ENCODE measurements at regions not wholly inside any gene's neighbourhood (a gene's known extent, or its start where the extent isn't known, plus 50 kb on each side); places are given as distances from the start of the nearest gene placed in this dataset.
"Not testable (repeated sequence)": the region's sequence is repeated elsewhere in the genome, so short reads cannot be mapped to it uniquely, and the experiment has no call there.

- peak; percentile 81 for DNase-seq
Observed at GRCh38 chr4:131426023-131426758, 1722.9 kb upstream of the PCDH10 start.

DNA sequence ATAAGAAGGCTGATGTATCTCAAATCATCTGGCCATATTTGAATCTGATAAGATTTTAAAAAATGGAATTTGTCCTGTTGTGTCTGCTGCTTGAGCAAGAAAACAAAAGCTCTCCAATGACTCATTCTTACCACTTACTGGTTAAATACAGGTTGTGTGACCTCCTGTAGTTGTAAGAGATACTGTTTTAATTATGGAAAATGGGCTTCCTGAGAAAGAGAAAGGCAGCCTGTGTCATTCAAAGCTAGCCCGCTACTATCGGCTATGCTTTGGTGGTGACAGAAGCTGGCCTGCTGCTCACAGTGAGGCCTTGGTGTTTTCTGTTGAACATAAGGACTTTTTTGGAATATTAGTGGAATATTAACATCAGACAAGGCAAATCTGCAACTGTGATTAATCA lies 1722.1 kb upstream of the PCDH10 start:
- peak; percentile 32 for DNase-seq

DNA sequence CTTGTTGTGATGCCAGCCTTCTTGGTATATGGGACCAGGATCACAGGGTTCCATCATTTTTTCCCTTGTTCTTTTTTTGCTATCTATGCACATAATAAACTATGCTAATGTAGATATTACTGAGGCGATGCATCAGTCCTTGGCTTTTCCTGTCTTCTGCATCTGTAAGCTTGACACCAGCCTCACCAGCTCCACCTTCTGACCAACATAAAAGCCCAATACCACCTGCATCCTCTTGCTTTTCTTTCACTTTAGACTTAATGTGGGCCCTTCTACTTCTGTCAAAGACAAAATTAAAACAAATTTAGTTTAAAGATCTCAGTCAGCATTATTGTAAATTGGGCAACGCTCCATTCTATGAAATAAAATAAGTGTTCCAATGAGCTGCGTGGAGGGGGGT lies 1718.8 kb upstream of the PCDH10 start:
- DNase-seq, result peak; percentile 61

DNA sequence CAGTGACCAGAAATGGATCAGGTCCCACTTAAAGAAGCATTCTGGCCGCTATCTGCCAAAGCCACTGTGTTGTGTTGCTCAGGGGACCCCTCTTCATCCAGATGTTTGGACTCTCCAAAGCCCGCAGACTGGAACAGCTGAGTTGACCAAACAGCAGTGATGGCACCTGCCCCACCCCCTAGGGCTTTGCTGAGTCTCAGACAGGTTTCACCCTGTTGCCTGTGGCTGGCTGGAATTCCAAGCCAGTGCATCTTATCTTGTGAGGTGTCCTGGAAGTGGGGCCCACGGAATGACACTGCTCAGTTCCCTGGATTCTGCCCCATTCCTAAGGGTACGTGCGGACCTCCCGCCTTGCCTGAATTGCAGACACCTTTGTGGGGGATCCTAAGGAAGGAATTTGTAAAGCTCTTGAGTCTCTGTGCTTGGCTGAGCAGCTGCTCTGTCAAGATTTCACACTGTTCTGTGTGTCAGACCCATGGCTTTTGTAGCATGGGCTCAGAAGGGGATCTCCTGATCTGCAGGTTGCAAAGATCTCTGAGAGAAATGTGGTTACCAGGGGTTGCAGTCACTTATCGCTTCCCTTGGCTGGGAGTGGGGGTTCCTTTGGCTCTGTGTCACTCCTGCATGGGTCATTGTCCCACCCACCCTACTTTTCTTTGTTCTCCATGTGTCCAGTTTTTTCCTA lies 1707.9 kb upstream of the PCDH10 start:
- DNase-seq, result no peak

GRCh38 chr4:131447883-131448282 lies 1701.2 kb upstream of the PCDH10 start:
- DNase-seq, result no peak

DNA sequence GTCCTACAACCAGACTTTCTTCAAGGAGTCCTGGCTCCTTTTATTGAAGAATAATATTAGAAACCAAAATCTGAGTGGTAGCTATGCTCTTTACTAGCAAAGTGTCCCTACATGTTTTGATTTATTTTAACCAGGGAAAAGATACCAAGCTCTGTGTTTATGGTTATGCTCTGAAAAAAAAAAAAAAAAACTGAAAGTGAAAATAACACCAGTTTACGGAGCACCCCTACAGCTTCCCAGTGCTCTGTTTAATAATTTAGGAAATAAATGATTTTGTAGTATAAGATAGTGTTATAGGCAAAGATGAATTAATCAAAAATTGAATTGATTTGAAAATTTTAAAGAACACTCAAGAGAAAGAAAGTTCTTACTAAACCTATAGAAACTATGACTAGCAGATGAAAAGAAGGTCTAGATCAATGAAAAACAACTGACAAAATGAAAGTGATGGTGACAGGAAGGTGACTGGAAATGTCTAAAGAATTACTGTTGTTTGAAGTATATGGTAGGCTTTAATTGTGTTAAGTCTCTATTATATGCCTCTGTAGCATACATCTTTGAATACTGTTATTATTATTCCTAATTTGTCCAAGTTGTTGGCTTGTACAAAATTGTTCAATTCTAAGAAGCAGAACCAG lies 1698.4 kb upstream of the PCDH10 start:
- peak; percentile 72 for DNase-seq

DNA sequence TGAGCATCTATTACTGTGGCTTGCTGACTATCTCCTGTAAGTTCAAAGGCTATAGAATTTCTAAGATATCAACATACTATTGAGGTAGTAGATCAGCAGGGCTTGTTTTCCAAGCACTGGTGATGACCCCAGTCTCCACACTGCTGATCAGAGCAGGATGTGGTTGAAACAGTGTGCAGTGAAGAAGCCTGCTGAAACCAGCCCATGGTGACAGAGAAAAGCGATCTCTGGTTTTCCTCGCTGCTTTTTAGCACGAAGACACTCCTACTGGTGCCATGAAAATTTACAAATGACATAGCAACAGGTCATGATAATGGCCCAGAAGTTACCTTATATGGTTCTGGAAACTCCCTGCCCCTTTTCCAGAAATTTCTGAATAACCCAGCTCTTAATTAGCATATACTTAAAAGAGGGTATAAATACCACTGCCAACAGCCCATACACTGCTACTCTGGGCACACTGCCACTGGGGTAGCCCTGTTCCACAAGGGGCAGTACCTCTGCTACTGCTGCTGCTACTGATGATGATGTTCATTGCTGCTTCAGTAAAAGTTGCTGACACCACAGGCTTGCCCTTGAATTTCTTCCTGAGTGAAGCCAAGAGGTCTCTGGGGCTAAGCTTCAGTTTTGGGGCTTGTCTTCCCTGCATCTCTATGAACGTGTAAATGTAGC lies 1689.5 kb upstream of the PCDH10 start:
- DNase-seq, result peak; percentile 34

GRCh38 chr4:131470360-131470759 lies 1678.7 kb upstream of the PCDH10 start:
- DNase-seq, result no peak

- peak; percentile 15 for DNase-seq
Observed at GRCh38 chr4:131488772-131489171, 1660.3 kb upstream of the PCDH10 start.

DNA sequence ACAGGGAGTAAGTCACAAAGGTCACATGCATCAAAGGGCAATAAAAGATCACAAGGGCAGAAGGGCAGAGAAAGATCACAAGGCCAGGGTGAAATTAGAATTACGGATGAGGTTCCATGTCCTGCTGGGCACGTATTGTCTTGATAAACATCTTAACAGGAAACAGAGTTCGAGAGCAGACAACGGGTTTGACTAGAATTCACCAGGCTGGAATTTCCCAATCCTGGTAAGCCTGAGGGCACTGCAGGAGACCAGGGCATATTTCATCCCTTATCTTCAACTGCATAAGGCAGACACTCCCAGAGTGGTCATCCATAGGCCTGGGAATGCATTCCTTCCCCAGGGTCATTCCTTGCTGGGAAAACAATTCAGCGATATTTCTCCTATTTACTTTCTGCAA lies 1652.9 kb upstream of the PCDH10 start:
- DNase-seq, result not testable (repeated sequence)

DNA sequence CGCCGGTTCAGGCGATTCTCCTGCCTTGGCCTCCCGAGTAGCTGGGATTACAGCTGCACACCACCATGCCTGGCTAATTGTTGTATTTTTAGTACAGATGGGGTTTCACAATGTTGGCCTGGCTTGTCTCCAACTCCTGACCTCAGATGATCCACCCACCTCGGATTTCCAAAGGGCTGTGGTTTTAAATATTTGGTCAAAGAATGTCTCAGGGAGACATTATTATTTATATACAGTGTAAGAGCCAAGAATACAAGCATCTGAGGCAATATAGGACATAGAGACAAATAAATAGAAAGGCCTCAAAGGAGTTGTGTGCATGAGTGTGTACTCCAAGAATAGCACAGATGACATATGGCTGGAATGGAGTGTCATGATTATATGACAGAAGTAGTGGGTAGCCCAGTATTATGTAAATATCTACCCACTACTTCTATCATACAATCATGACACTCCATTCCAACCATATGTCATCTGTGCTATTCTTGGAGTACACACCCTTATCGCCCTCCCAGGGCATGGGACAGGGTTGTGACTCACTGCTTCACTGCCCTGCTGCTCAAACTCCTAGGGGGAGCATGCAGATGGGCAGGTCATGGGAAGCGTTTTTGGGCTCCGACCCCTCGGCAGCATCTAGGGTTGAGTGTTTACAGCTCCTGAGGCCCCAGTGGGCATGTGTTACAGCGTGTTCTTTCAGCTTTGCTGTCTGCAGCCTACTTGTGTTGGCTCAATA lies 1649.8 kb upstream of the PCDH10 start:
- DNase-seq, result peak; percentile 61

DNA sequence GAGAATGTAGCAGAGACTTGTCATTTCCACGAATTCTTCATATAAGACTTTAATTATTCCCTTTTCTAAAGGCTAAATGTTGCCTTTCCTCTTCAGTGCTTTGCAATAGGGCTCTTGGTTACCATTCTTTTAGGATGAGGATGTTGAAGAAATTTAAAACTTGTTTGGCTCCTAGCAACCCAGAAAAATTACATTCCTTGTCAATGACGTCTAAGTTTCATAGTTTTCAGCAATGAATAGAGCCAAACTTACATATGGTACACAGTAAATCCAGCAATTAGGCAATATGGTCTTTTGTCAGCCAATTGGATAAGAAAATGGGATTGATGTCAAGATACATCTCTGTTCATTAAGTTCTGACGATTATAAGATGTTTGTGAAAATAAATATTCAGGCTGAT lies 1639.6 kb upstream of the PCDH10 start:
- DNase-seq, result no peak

DNA sequence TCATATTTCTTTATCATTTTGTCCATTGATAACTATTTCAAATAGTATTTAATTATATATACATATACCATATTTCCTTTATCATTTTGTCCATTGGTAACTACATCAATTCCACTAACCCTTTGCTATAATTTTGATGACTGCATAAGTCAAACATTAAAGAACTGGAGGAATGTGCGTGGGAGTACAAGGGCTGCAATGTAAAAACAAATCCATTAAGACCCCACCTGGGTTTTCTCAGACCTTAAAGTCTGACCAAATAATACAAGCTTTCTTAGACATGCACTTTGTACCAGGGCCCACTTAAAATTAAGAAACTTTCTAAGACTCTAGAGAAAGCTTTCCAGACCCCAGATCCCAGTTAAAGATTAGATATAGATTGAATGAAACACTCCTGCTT lies 1622.4 kb upstream of the PCDH10 start:
- no peak for DNase-seq

DNA sequence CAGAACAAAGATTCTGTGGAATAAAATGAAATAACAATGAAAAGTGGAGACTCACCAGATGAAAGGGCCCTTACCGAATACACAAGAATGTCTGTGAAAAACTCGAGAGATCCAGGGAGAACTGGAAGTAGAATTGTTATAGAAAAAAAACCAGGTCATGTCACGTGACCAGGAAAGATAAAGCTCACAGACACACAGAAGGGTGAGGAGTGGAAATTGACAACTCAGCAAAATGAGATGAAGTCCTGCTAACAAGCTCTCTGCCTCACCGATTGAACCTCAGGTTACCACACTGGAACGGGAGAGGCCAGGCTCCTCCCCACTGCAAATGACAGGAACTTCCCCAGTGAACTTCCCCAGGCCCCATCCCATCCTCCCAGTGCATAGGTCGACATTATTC lies 1618.0 kb upstream of the PCDH10 start:
- DNase-seq, result peak; percentile 75

DNA sequence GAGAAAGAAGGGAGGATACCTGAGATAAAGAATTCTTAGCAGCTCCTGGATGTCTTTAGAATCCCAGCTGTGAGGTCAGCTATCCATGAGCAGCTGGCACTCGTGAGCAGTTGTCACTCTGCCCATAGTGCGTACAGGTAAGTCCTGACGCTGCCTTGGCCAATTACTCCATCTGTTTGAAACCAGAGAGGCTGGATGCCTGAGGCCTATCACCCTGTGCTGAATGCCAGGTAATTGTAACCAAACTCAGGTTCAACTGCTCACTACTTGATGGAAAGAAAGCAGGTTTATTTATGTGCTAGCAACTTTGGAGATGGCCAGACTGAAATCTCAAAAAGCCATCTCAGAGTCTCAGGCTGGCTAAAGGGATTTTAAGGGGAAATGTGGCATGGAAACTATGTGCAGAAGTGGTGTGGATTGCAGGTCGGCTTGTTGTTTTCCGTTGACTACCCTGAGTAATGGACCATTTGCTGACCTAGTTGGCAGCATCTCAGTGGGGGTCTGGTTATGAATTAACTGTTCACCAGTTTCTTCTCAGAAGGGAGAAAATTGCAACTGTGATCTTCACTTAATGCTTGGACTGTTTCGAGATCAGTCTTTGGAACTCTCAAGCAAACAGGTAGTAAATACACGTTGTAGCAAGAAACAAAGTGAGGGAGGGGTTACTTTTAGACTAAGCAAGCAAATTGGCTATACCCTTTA lies 1614.0 kb upstream of the PCDH10 start:
- no peak for DNase-seq

- DNase-seq, result no peak
Observed at GRCh38 chr4:131540256-131540655, 1608.8 kb upstream of the PCDH10 start.

DNA sequence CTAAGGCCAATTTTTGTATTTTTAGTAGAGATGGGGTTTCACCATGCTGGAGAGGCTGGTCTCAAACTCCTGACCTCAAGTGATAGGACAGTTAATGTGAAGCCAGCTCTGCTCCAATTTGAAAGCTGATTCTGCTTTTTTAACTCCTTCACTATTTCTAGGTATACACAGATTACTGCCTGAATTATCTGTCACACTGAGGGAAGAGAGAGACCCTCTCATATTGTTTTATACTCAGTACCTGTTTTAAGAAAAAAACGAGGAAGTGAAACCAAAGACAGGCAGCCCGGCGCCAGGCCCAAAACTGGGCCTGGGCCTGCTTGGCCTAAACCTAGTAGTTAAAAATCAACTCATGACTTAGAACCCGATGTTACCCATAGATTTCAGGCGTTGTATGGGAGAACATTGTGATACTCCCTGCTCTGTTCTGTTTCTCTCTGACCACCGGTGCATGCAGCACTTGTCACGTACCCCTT lies 1601.5 kb upstream of the PCDH10 start:
- no peak for DNase-seq

- DNase-seq, result no peak
Observed at GRCh38 chr4:131551306-131551705, 1597.8 kb upstream of the PCDH10 start.

GRCh38 chr4:131566026-131566425 lies 1583.1 kb upstream of the PCDH10 start:
- DNase-seq, result no peak

- DNase-seq, result no peak
Observed at GRCh38 chr4:131584587-131584986, 1564.5 kb upstream of the PCDH10 start.

DNA sequence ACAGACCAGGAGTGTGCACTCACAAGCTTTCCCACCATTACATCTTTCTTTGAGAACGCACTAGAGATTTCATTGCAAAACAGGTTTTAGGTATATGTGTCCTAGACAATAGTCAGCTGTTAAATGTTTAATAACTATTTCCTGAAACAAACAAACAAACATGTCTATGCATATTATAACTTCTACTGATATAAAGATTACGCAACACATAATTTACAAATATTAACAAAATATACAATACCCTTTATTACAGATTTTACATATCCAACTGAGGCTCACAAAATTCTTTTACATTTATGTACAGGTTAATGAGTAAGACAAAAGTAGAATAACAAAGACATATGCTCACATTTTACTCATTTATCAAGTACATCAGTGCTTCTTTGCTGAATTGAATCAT lies 1554.0 kb upstream of the PCDH10 start:
- no peak for DNase-seq

DNA sequence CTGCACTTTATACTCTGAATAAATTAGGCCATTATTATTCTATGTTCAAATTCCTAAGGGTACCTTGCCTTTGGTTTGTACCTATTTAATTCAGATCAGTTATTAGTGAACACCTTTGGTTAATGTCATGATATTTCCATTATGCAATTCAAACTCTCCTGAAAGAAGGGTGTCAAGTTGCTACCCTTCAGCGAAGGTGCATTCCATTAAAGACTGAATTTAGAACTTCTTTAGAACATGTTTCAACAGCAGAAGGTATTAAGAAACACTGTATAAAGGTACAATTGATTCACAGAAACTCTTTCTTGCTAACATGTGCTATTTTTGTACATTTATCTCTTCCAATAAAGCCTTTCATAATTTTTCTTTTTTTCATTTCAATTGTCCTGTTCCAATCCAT lies 1545.4 kb upstream of the PCDH10 start:
- DNase-seq, result no peak

Data from OCI-M1 (cell line).